Neuronal stem cell (in vitro differentiated cells): ENCODE measurements at regions not wholly inside any gene's neighbourhood (a gene's known extent, or its start where the extent isn't known, plus 50 kb on each side); places are given as distances from the start of the nearest gene placed in this dataset.

Experiments used
- DNase-seq: peaks from one replicate; pipeline ENCODE4 v3.0.0-alpha.2; 2013; ENCODE audit warnings: low spot score
- H2AFZ ChIP-seq: one replicate; pipeline ENCODE4 v1.6.1; 2013; ENCODE audit warnings: mild to moderate bottlenecking, low read length, inconsistent platforms
- H2AK5ac ChIP-seq: 2 replicates; pipeline ENCODE4 v1.6.1; 2013; ENCODE audit warnings: low read depth, mild to moderate bottlenecking, inconsistent platforms, low read length, moderate library complexity, mixed read lengths
- H2BK120ac ChIP-seq: 2 replicates; pipeline ENCODE4 v1.6.1; 2013; ENCODE audit warnings: low read depth, mild to moderate bottlenecking, inconsistent platforms, low read length, moderate library complexity, mixed read lengths
- H2BK12ac ChIP-seq: one replicate; pipeline ENCODE4 v1.6.1; 2013; ENCODE audit warnings: low read length, inconsistent platforms
- H2BK15ac ChIP-seq: 2 replicates; pipeline ENCODE4 v1.6.1; 2013; ENCODE audit warnings: mild to moderate bottlenecking, low read length, inconsistent platforms, mixed read lengths
- H2BK5ac ChIP-seq: one replicate; pipeline ENCODE4 v1.6.1; 2013; ENCODE audit warnings: inconsistent platforms, mild to moderate bottlenecking, low read length, moderate library complexity
- H3K14ac ChIP-seq: one replicate; pipeline ENCODE4 v1.6.1; 2013; ENCODE audit warnings: low read length, inconsistent platforms
- H3K18ac ChIP-seq: 2 replicates; pipeline ENCODE4 v1.6.1; 2013; ENCODE audit warnings: low read length, inconsistent platforms
- H3K23ac ChIP-seq: 2 replicates; pipeline ENCODE4 v1.6.1; 2013; ENCODE audit warnings: low read depth, mild to moderate bottlenecking, mixed read lengths, low read length, inconsistent platforms; ENCODE audit not compliant: poor library complexity
- H3K27ac ChIP-seq: replicated peaks from 3 replicates; pipeline ENCODE4 v1.5.1; 2013; ENCODE audit warnings: low read length, inconsistent platforms
- H3K27me3 ChIP-seq, 3 experiments: 2 replicates each; pipeline ENCODE4 v1.6.1; 2013; ENCODE audit warnings: low read length in 3 of 3, mild to moderate bottlenecking in 2 of 3, inconsistent platforms in 1 of 3, low read depth in 1 of 3, mixed read lengths in 1 of 3, moderate library complexity in 1 of 3; ENCODE audit not compliant: control insufficient read depth in 3 of 3, insufficient read depth in 3 of 3
- H3K36me3 ChIP-seq, 2 donors: replicated peaks in 1 of 2; 2 replicates each; pipeline ENCODE4 v1.6.1; 2013; ENCODE audit warnings: low read length in 2 of 2; ENCODE audit not compliant: control insufficient read depth in 2 of 2, insufficient read depth in 2 of 2
- H3K4ac ChIP-seq: 2 replicates; pipeline ENCODE4 v1.6.1; 2013; ENCODE audit warnings: inconsistent platforms, mild to moderate bottlenecking, low read length, moderate library complexity
- H3K4me1 ChIP-seq, 2 donors: 1 replicate in 1 of 2; 2 replicates in 1 of 2; pipeline ENCODE4 v1.6.1; 2013; ENCODE audit warnings: low read length in 2 of 2, low read depth in 1 of 2; ENCODE audit not compliant: control insufficient read depth in 2 of 2, insufficient read depth in 1 of 2
- H3K4me2 ChIP-seq: one replicate; pipeline ENCODE4 v1.6.1; 2013; ENCODE audit warnings: mild to moderate bottlenecking, low read length, inconsistent platforms; ENCODE audit not compliant: insufficient read depth, poor library complexity, severe bottlenecking
- H3K4me3 ChIP-seq, 2 donors: 2 replicates each; pipeline ENCODE4 v1.5.1; 2013; ENCODE audit warnings: low read length in 2 of 2, mild to moderate bottlenecking in 2 of 2, inconsistent platforms in 1 of 2, moderate library complexity in 1 of 2
- H3K79me1 ChIP-seq: one replicate; pipeline ENCODE4 v1.6.1; 2013; ENCODE audit warnings: low read depth, mild to moderate bottlenecking, inconsistent platforms, low read length, moderate library complexity
- H3K9ac ChIP-seq: one replicate; pipeline ENCODE4 v1.6.1; 2013; ENCODE audit warnings: mild to moderate bottlenecking, low read depth, low read length, inconsistent platforms; ENCODE audit not compliant: poor library complexity
- H3K9me3 ChIP-seq, 2 donors: replicated peaks in 1 of 2; 2 replicates each; pipeline versions ENCODE3 to v1.6.1; 2013; ENCODE audit warnings: low read length in 2 of 2, mild to moderate bottlenecking in 2 of 2, inconsistent platforms in 1 of 2, low read depth in 1 of 2, mixed read lengths in 1 of 2, moderate library complexity in 1 of 2; ENCODE audit not compliant: control insufficient read depth in 2 of 2, insufficient read depth in 1 of 2
- H4K8ac ChIP-seq: one replicate; pipeline ENCODE4 v1.6.1; 2013; ENCODE audit warnings: low read depth, mild to moderate bottlenecking, inconsistent platforms, low read length, moderate library complexity
- H4K91ac ChIP-seq: one replicate; pipeline ENCODE4 v1.6.1; 2013; ENCODE audit warnings: low read length, low read depth, mild to moderate bottlenecking, inconsistent platforms; ENCODE audit not compliant: poor library complexity
- WGBS, 2 donors: extraction: QIAGEN DNeasy Blood & Tissue Kit; methylation state at CpG; one replicate each; pipeline ENCODE4 v1.1.7; 2013; ENCODE audit warnings: missing lambda C conversion rate in 2 of 2, mixed read lengths in 1 of 2; ENCODE audit not compliant: insufficient read length in 2 of 2, insufficient replicate concordance in 1 of 2; ENCODE audit errors: extremely low coverage in 2 of 2; 5-methylcytosine and 5-hydroxymethylcytosine counted together

DNA sequence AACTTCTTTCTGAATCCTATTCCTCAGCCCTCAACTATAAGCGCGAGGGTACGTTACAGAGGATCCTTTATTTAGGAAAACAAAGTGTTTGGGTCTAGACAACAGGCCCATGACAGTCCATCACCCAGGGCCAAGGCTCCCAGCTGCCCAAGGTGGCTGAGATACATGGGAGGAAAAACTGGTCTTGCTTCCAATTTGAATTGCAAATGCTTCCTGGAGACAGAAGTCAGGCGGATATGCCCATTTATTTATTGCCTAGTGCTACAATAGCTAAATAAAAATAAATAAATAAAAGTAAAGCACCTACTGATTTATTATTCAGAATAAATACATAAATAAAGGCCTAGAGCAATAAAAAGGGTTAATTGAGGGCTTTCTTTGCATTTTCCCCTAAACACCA is 248.7 kb downstream of the DHX15 start:
- no peak overlapping the region for H2AK5ac ChIP-seq
- H3K4me1 ChIP-seq: peaks cover 0 to 5% of the 10 kb centered on the region in 2 donors
- no peak overlapping the region for H3K4me3 ChIP-seq
- WGBS, 2 donors: no CpG with 5 or more reads among the region's 4 CpGs
- no peak overlapping the region for H3K18ac ChIP-seq
- no peak overlapping the region for H3K23ac ChIP-seq
- peaks cover 0 to 3% of the 10 kb centered on the region in 2 donors for H3K36me3 ChIP-seq
- no peak overlapping the region for H2AFZ ChIP-seq
- no peak overlapping the region for H3K27ac ChIP-seq
- no peak overlapping the region for H4K91ac ChIP-seq
- H3K4me2 ChIP-seq: no peak overlapping the region
- H2BK12ac ChIP-seq: no peak overlapping the region
- H3K14ac ChIP-seq: no peak overlapping the region
- H2BK15ac ChIP-seq: no peak overlapping the region
- no peaks in the 10 kb centered on the region for H3K27me3 ChIP-seq
- no peak overlapping the region for H2BK5ac ChIP-seq
- peaks cover 0 to 3% of the 10 kb centered on the region in 2 donors for H3K9me3 ChIP-seq
- no peaks in the 10 kb centered on the region for H3K79me1 ChIP-seq
- no peak overlapping the region for H2BK120ac ChIP-seq
- H3K9ac ChIP-seq: no peak overlapping the region
- DNase-seq: no peak
- no peak overlapping the region for H3K4ac ChIP-seq
- H4K8ac ChIP-seq: no peak overlapping the region

DNA sequence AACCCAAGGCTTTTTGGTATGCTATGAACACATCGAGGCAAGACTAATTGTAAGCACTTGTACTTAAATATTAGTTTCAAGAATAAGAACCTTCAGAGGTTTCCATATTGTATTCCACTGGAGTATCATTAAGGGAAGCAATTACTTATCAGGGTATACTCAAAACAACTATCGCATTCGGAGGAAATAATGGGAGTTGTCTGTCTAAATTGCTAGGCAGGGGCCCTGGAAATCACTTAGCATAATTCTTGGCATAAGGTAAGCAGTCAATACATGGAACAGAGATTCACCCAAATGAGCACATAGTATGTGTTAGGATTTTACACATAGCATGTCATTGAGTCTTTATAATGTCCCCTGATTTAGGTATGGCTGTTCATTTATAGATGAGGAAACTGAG is 249.4 kb downstream of the DHX15 start:
- Histone ChIP-seq H2AFZ (no peak overlapping the region), H3K4me3 (no peak overlapping the region), H2BK5ac (no peak overlapping the region)

DNA sequence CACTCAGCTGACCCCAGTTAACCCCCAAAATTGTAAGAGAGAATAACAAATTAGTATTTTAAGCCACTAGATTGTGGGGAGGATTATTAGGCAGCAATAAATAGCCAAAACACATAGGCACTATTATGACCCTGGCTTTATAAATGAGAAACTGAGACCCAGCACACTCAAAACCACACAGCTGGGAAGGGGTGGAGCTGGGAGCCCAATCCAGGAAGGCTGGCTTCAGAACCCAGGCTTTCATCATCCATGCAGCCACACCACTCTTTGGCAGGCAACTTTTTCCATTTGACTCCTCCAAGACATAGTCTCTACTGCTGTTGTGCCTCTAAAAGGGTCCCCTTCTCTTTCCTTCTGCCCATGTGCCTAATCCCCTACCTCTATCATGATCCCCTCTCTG is 253.8 kb downstream of the DHX15 start:
- Histone ChIP-seq H3K27me3 (no peaks in the 10 kb centered on the region), H3K4me2 (no peak overlapping the region), H2AFZ (no peak overlapping the region), H2BK120ac (no peak overlapping the region), H3K27ac (no peak overlapping the region), H2BK5ac (no peak overlapping the region), H3K36me3 (no peaks in the 10 kb centered on the region), H3K4ac (no peak overlapping the region), H3K79me1 (no peaks in the 10 kb centered on the region), H3K18ac (peak overlapping the region; percentile 49), H3K14ac (no peak overlapping the region), H4K91ac (no peak overlapping the region), H2BK12ac (no peak overlapping the region), H3K4me3 (no peak overlapping the region), H2AK5ac (no peak overlapping the region), H3K4me1 (peaks cover 10 to 22% of the 10 kb centered on the region in 2 donors), H2BK15ac (no peak overlapping the region), H3K9me3 (no peaks in the 10 kb centered on the region), H3K9ac (no peak overlapping the region), H4K8ac (no peak overlapping the region), H3K23ac (no peak overlapping the region)
- no peak for DNase-seq

More for the DNA sequence above, 249.4 kb downstream of the DHX15 start:
- no peak overlapping the region for H3K9ac ChIP-seq
- no peaks in the 10 kb centered on the region for H3K27me3 ChIP-seq
- H3K9me3 ChIP-seq: peaks cover 0 to 3% of the 10 kb centered on the region in 2 donors
- H3K27ac ChIP-seq: no peak overlapping the region
- H3K36me3 ChIP-seq: peaks cover 0 to 3% of the 10 kb centered on the region in 2 donors
- no peak overlapping the region for H3K14ac ChIP-seq
- H3K4me1 ChIP-seq: peaks cover 0 to 12% of the 10 kb centered on the region in 2 donors
- H3K23ac ChIP-seq: no peak overlapping the region
- H3K18ac ChIP-seq: no peak overlapping the region
- no peak overlapping the region for H2BK120ac ChIP-seq
- H3K4ac ChIP-seq: no peak overlapping the region
- no peak for DNase-seq
- H4K91ac ChIP-seq: no peak overlapping the region
- no peaks in the 10 kb centered on the region for H3K79me1 ChIP-seq
- H3K4me2 ChIP-seq: no peak overlapping the region
- no peak overlapping the region for H2BK15ac ChIP-seq
- no peak overlapping the region for H4K8ac ChIP-seq
- H2BK12ac ChIP-seq: no peak overlapping the region
- no CpG with 5 or more reads among the region's 3 CpGs for WGBS, 2 donors
- no peak overlapping the region for H2AK5ac ChIP-seq

DNA sequence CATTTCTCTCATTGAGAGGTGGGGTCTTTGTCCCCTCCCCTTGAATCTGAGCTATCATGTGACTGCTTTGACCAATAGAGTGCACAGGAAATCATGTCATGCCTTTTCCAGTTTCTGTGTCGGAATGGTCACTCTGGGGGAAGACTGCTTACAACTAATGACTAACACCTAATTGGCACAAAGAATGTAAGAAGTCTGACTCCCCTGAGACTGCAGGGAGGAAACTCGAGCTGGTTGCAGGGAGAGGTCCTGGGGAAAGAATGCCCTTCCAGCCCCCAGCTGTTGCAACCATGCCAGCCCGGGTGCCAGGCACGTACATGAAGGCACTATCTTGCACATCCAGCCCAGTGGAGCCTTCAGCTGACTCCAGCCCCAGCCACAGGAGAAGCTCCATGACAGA is 254.2 kb downstream of the DHX15 start:
- no peak for DNase-seq
- H3K4ac ChIP-seq: no peak overlapping the region
- H2BK5ac ChIP-seq: no peak overlapping the region
- no peak overlapping the region for H3K27ac ChIP-seq
- H3K4me2 ChIP-seq: no peak overlapping the region
- no peaks in the 10 kb centered on the region for H3K36me3 ChIP-seq
- no peaks in the 10 kb centered on the region for H3K27me3 ChIP-seq
- no peak overlapping the region for H3K14ac ChIP-seq
- no peak overlapping the region for H2AFZ ChIP-seq
- H4K8ac ChIP-seq: no peak overlapping the region
- no peak overlapping the region for H2BK120ac ChIP-seq
- no CpG with 5 or more reads among the region's 4 CpGs for WGBS, 2 donors
- peaks cover 10 to 22% of the 10 kb centered on the region in 2 donors for H3K4me1 ChIP-seq
- no peaks in the 10 kb centered on the region for H3K79me1 ChIP-seq
- no peak overlapping the region for H3K4me3 ChIP-seq
- H3K23ac ChIP-seq: no peak overlapping the region
- no peak overlapping the region for H2AK5ac ChIP-seq
- H3K9ac ChIP-seq: no peak overlapping the region
- H3K18ac ChIP-seq: peak overlapping the region; percentile 72
- no peak overlapping the region for H2BK12ac ChIP-seq
- no peaks in the 10 kb centered on the region for H3K9me3 ChIP-seq
- H2BK15ac ChIP-seq: no peak overlapping the region
- no peak overlapping the region for H4K91ac ChIP-seq
